ENCODE measurements at regions not wholly inside any gene's neighbourhood (a gene's known extent, or its start where the extent isn't known, plus 50 kb on each side); places are given as distances from the start of the nearest gene placed in this dataset.
A peak's percentile ranks its signal among the peaks of the same experiment; 100 is the strongest.

DNA sequence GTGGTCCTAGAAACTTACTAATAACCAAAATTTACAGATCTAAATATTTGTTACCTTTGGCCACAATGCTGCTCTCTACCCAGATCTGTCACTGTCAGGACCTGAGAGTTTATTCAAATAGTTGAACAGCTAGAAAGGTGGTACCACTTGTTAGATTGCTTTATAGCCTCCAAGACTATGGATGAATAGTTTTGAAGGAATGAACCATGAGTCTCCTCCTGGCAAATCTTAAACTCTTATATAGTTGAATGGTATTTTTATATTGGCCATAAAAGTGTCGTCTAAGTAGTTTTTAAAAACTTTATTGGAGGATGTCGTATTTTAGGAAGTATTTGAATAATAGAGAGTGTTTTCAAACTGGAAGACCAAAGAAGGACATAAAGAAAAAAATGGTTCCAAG, 178.7 kb downstream of the AHR start:
- POLR2A ChIA-PET (ENCODE audit: unreplicated experiment) = no interaction called here
- CTCF ChIA-PET = no interaction called here
- TF ChIP-seq EZH2 (IDR thresholded peaks at IDR 0.05; ENCODE audit: low read length, unreplicated experiment) (no peak), EZH2phosphoT487 (IDR thresholded peaks at IDR 0.05; ENCODE audit: borderline replicate concordance, low read length) (no peak)
- TF ChIP-seq, protein P1, sequence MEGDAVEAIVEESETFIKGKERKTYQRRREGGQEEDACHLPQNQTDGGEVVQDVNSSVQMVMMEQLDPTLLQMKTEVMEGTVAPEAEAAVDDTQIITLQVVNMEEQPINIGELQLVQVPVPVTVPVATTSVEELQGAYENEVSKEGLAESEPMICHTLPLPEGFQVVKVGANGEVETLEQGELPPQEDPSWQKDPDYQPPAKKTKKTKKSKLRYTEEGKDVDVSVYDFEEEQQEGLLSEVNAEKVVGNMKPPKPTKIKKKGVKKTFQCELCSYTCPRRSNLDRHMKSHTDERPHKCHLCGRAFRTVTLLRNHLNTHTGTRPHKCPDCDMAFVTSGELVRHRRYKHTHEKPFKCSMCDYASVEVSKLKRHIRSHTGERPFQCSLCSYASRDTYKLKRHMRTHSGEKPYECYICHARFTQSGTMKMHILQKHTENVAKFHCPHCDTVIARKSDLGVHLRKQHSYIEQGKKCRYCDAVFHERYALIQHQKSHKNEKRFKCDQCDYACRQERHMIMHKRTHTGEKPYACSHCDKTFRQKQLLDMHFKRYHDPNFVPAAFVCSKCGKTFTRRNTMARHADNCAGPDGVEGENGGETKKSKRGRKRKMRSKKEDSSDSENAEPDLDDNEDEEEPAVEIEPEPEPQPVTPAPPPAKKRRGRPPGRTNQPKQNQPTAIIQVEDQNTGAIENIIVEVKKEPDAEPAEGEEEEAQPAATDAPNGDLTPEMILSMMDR (conservative IDR thresholded peaks at IDR 0.05; ENCODE audit: low read depth, low read length) = no peak
- H3K9me2 ChIP-seq (replicated peaks; ENCODE audit: low read length) = no peaks in the 10 kb centered on the region
- H2AFZ ChIP-seq (ENCODE audit: low read length) = no peak overlapping the region
- H3F3A ChIP-seq (ENCODE audit: low read length, unreplicated experiment) = no peaks in the 10 kb centered on the region
- H3K9me3 ChIP-seq (ENCODE audit: low read length) = no peaks in the 10 kb centered on the region
- H3K4me1 ChIP-seq (ENCODE audit: insufficient read depth, low read length) = no peaks in the 10 kb centered on the region
- no peaks in the 10 kb centered on the region for H3K79me2 ChIP-seq (ENCODE audit: low read length)
- no peak overlapping the region for H3K4me2 ChIP-seq (ENCODE audit: low read length)
- no peaks in the 10 kb centered on the region for H3K36me3 ChIP-seq (ENCODE audit: low read depth, low read length)
- peak; percentile 29 for DNase-seq
- no peaks in the 10 kb centered on the region for H3K27me3 ChIP-seq (ENCODE audit: low read length)
- no peaks in the 10 kb centered on the region for H4K20me1 ChIP-seq (ENCODE audit: low read length)
- no TSS peak for BruUV-seq (replicated peaks)
- no peak overlapping the region for H3K4me3 ChIP-seq (ENCODE audit: low read length)
- no peak overlapping the region for H3K27ac ChIP-seq (ENCODE audit: low read length)
- ATAC-seq = peak; percentile 76
- no peak overlapping the region for H3K9ac ChIP-seq (ENCODE audit: low read length)
- intact Hi-C loops (cut with micrococcal nuclease) = no loop called here

DNA sequence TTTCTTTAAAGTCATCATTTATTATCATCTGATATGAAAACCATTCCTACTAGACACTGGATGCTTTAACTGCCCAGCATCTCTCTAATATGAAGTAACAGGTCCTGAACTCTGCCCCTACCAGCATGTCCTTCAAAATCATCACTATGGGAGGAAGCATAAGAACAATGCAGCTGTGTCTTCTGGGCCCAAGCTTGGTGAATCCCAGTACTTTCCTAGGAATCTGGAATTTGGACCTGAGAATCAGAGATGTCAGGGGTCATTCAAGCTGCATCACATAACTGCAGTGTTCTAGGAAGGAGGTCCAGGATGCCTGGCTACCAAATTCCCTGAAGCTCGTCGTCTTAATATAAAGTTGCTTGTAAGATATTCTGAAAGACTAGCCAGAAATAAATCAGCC, 182.7 kb downstream of the AHR start:
- ChIA-PET POLR2A (ENCODE audit: unreplicated experiment) (no interaction called here), CTCF (no interaction called here)
- Histone ChIP-seq H3F3A (ENCODE audit: low read length, unreplicated experiment) (no peaks in the 10 kb centered on the region), H3K9me2 (replicated peaks; ENCODE audit: low read length) (no peaks in the 10 kb centered on the region), H3K79me2 (ENCODE audit: low read length) (no peaks in the 10 kb centered on the region), H2AFZ (ENCODE audit: low read length) (no peak overlapping the region), H3K27ac (ENCODE audit: low read length) (no peak overlapping the region), H3K4me3 (ENCODE audit: low read length) (no peak overlapping the region), H3K9ac (ENCODE audit: low read length) (no peak overlapping the region), H3K9me3 (ENCODE audit: low read length) (no peaks in the 10 kb centered on the region), H3K36me3 (ENCODE audit: low read depth, low read length) (no peaks in the 10 kb centered on the region), H4K20me1 (ENCODE audit: low read length) (no peaks in the 10 kb centered on the region), H3K4me2 (ENCODE audit: low read length) (no peak overlapping the region), H3K27me3 (ENCODE audit: low read length) (no peaks in the 10 kb centered on the region), H3K4me1 (ENCODE audit: insufficient read depth, low read length) (no peaks in the 10 kb centered on the region)
- DNase-seq (no peak), ATAC-seq (no peak)
- BruUV-seq (replicated peaks) = no TSS peak
- intact Hi-C loops (cut with micrococcal nuclease) = no loop called here
- TF ChIP-seq EZH2 (IDR thresholded peaks at IDR 0.05; ENCODE audit: low read length, unreplicated experiment) (no peak), EZH2phosphoT487 (IDR thresholded peaks at IDR 0.05; ENCODE audit: borderline replicate concordance, low read length) (no peak)
- TF ChIP-seq, protein P1 (conservative IDR thresholded peaks at IDR 0.05; ENCODE audit: low read depth, low read length) = no peak

DNA sequence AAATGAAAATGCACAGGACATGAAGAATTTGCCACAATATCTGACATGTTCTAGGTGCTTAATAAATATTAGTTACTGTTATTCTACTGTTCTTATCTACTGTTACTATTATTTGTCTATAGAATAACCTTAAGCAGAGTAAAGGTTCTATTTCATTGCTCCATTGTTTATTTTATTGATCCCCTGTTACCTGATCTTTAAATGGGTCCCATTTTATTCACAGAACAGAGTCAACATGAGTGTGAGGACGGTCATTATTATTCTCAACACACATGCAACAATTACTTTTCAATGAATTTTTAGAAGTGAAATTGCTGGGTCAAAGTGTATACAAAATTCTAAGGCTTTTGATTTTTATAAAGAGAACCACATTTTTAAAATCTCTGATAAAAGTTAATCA, 186.9 kb downstream of the AHR start:
- H3K79me2 ChIP-seq (ENCODE audit: low read length) = no peaks in the 10 kb centered on the region
- H3K9ac ChIP-seq (ENCODE audit: low read length) = no peak overlapping the region
- H4K20me1 ChIP-seq (ENCODE audit: low read length) = no peaks in the 10 kb centered on the region
- H3K4me3 ChIP-seq (ENCODE audit: low read length) = no peak overlapping the region
- no peak overlapping the region for H3K27ac ChIP-seq (ENCODE audit: low read length)
- CTCF ChIA-PET = no interaction called here
- no peaks in the 10 kb centered on the region for H3K9me2 ChIP-seq (replicated peaks; ENCODE audit: low read length)
- H3K36me3 ChIP-seq (ENCODE audit: low read depth, low read length) = no peaks in the 10 kb centered on the region
- no peaks in the 10 kb centered on the region for H3K4me1 ChIP-seq (ENCODE audit: insufficient read depth, low read length)
- H3K4me2 ChIP-seq (ENCODE audit: low read length) = no peak overlapping the region
- H3F3A ChIP-seq (ENCODE audit: low read length, unreplicated experiment) = no peaks in the 10 kb centered on the region
- DNase-seq (no peak), ATAC-seq (no peak)
- H3K9me3 ChIP-seq (ENCODE audit: low read length) = no peaks in the 10 kb centered on the region
- TF ChIP-seq EZH2 (IDR thresholded peaks at IDR 0.05; ENCODE audit: low read length, unreplicated experiment) (no peak), EZH2phosphoT487 (IDR thresholded peaks at IDR 0.05; ENCODE audit: borderline replicate concordance, low read length) (no peak)
- TF ChIP-seq, protein P1 (conservative IDR thresholded peaks at IDR 0.05; ENCODE audit: low read depth, low read length) = no peak
- intact Hi-C loops (cut with micrococcal nuclease) = no loop called here
- POLR2A ChIA-PET (ENCODE audit: unreplicated experiment) = interaction anchor here (0.7 kb wide), 1 partner anchor 525 kb away, joined by 3 read pairs; no protein-coding TSS in a partner anchor
- H2AFZ ChIP-seq (ENCODE audit: low read length) = no peak overlapping the region
- BruUV-seq (replicated peaks) = no TSS peak
- no peaks in the 10 kb centered on the region for H3K27me3 ChIP-seq (ENCODE audit: low read length)

All from PC-3 (cell line).